Activated CD4-positive, alpha-beta T cell treated with anti-CD3 and anti-CD28 coated beads, Interleukin-2, amount 10 ng/mL, durations not matched to agents 7 days and 5 days (primary cell): ENCODE measurements at regions not wholly inside any gene's neighbourhood (a gene's known extent, or its start where the extent isn't known, plus 50 kb on each side); places are given as distances from the start of the nearest gene placed in this dataset.

Experiments
- CTCF ChIA-PET: fragments of 350-600 bp; sonication (Branson Sonifier 250); formaldehyde crosslinking; loops from one replicate; lab custom pipeline; 2021; ENCODE audit warnings: antibody characterized with exemption; lab: Charles Lee
- POLR2A ChIA-PET: fragments of 350-600 bp; sonication (Branson Sonifier 250); formaldehyde crosslinking; loops from one replicate; lab custom pipeline; 2021; ENCODE audit warnings: antibody characterized with exemption; lab: Charles Lee
- DNase-seq: peaks from one replicate; pipeline ENCODE4 v3.0.0-alpha.2; 2020
- H3K27ac Mint-ChIP-seq: one replicate; pipeline ENCODE4 v1.8.0; 2021; ENCODE audit warnings: mild to moderate bottlenecking, moderate library complexity, mixed read lengths
- H3K27me3 Mint-ChIP-seq: one replicate; pipeline ENCODE4 v1.8.0; 2021; ENCODE audit warnings: mixed read lengths
- H3K36me3 Mint-ChIP-seq: one replicate; pipeline ENCODE4 v1.8.0; 2021; ENCODE audit warnings: low read depth, mixed read lengths
- H3K4me1 Mint-ChIP-seq: one replicate; pipeline ENCODE4 v1.8.0; 2021; ENCODE audit warnings: mixed read lengths
- H3K4me3 Mint-ChIP-seq: one replicate; pipeline ENCODE4 v1.8.0; 2021; ENCODE audit warnings: mild to moderate bottlenecking, moderate library complexity, mixed read lengths
- H3K9me3 Mint-ChIP-seq: one replicate; pipeline ENCODE4 v1.8.0; 2021; ENCODE audit warnings: mixed read lengths

GRCh38 chr17:79339321-79339720 lies 264.7 kb downstream of the ENGASE start:
- ChIA-PET CTCF (no interaction called here), POLR2A (no interaction called here)
- no peak for DNase-seq
- Mint-ChIP-seq H3K4me3 (no peak overlapping the region), H3K9me3 (no peaks in the 10 kb centered on the region), H3K27me3 (peaks cover 2% of the 10 kb centered on the region), H3K36me3 (no peaks in the 10 kb centered on the region), H3K4me1 (no peaks in the 10 kb centered on the region), H3K27ac (no peak overlapping the region)

DNA sequence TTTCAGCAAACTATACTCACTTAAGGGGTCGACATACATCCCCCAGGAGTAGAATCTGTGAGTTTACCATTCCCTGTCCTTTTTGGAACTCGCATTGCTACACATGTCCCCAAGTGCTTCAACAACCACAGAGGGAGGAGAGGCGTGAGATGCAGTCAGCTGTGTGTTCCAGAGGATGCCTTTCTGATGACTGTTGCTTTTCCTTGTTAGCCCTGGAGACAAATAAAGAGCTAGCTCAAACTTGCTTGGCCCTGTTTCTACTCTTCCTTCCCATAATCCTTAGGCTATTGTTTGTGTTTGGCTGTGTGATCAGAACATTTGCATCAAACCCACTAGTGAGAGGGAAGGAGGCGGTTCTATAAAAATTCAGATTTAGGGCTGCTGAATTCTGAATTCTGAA lies 264.0 kb downstream of the ENGASE start:
- no peak overlapping the region for H3K27ac Mint-ChIP-seq
- no peaks in the 10 kb centered on the region for H3K36me3 Mint-ChIP-seq
- no peaks in the 10 kb centered on the region for H3K9me3 Mint-ChIP-seq
- POLR2A ChIA-PET, result no interaction called here
- DNase-seq, result no peak
- peaks cover 2% of the 10 kb centered on the region for H3K27me3 Mint-ChIP-seq
- H3K4me1 Mint-ChIP-seq, result no peaks in the 10 kb centered on the region
- CTCF ChIA-PET, result no interaction called here
- no peak overlapping the region for H3K4me3 Mint-ChIP-seq

GRCh38 chr17:79338152-79338551 lies 263.5 kb downstream of the ENGASE start:
- CTCF ChIA-PET, result no interaction called here

GRCh38 chr17:79337053-79337452 lies 262.4 kb downstream of the ENGASE start:
- no peaks in the 10 kb centered on the region for H3K9me3 Mint-ChIP-seq
- no peak for DNase-seq
- no peaks in the 10 kb centered on the region for H3K4me1 Mint-ChIP-seq
- H3K4me3 Mint-ChIP-seq, result no peak overlapping the region
- H3K36me3 Mint-ChIP-seq, result no peaks in the 10 kb centered on the region
- no peak overlapping the region for H3K27ac Mint-ChIP-seq
- ChIA-PET CTCF (no interaction called here), POLR2A (no interaction called here)
- peaks cover 7% of the 10 kb centered on the region for H3K27me3 Mint-ChIP-seq

More at GRCh38 chr17:79338152-79338551, 263.5 kb downstream of the ENGASE start:
- peaks cover 2% of the 10 kb centered on the region for H3K27me3 Mint-ChIP-seq
- no peak for DNase-seq
- H3K4me1 Mint-ChIP-seq, result no peaks in the 10 kb centered on the region
- no peaks in the 10 kb centered on the region for H3K9me3 Mint-ChIP-seq
- H3K4me3 Mint-ChIP-seq, result no peak overlapping the region
- H3K27ac Mint-ChIP-seq, result no peak overlapping the region
- H3K36me3 Mint-ChIP-seq, result no peaks in the 10 kb centered on the region
- POLR2A ChIA-PET, result no interaction called here

DNA sequence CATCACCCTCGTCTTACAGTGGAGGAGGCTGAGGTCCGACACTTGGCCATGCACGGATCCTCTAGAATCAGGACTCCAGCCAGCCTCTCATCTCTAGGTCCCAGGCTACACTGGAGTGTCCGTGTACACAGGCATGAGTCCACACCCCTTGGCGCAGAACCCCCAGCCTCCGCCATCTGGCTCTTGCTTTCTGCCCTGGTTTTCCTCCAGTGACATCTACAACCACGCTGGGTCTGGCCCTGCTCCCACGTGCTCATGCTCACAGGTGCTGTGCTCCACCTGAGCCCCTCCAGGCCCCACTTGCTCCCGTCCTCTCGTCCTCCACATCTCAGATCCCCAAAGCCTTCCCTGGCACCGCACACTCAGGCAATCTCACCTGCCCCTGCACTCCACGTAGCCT lies 260.8 kb downstream of the ENGASE start:
- Mint-ChIP-seq H3K4me3 (no peak overlapping the region), H3K27me3 (peaks cover 6% of the 10 kb centered on the region), H3K36me3 (no peaks in the 10 kb centered on the region), H3K27ac (no peak overlapping the region), H3K4me1 (no peaks in the 10 kb centered on the region), H3K9me3 (no peaks in the 10 kb centered on the region)
- no peak for DNase-seq
- ChIA-PET POLR2A (no interaction called here), CTCF (interaction anchor here (0.6 kb wide), 1 partner anchor 13 kb away, joined by 3 read pairs; no protein-coding TSS in a partner anchor)

GRCh38 chr17:79332011-79332554 lies 257.5 kb downstream of the ENGASE start:
- peaks cover 4% of the 10 kb centered on the region for H3K27me3 Mint-ChIP-seq
- H3K4me3 Mint-ChIP-seq, result no peak overlapping the region

GRCh38 chr17:79331492-79331891 lies 256.9 kb downstream of the ENGASE start:
- no peak overlapping the region for H3K27ac Mint-ChIP-seq
- H3K4me3 Mint-ChIP-seq, result no peak overlapping the region
- H3K4me1 Mint-ChIP-seq, result no peaks in the 10 kb centered on the region
- H3K27me3 Mint-ChIP-seq, result peaks cover 4% of the 10 kb centered on the region
- DNase-seq, result no peak
- POLR2A ChIA-PET, result no interaction called here
- H3K36me3 Mint-ChIP-seq, result no peaks in the 10 kb centered on the region
- no peaks in the 10 kb centered on the region for H3K9me3 Mint-ChIP-seq
- CTCF ChIA-PET, result no interaction called here

More at GRCh38 chr17:79332011-79332554, 257.5 kb downstream of the ENGASE start:
- H3K27ac Mint-ChIP-seq, result no peak overlapping the region
- POLR2A ChIA-PET, result no interaction called here
- H3K36me3 Mint-ChIP-seq, result no peaks in the 10 kb centered on the region
- no peaks in the 10 kb centered on the region for H3K9me3 Mint-ChIP-seq
- DNase-seq, result no peak
- CTCF ChIA-PET, result no interaction called here
- no peaks in the 10 kb centered on the region for H3K4me1 Mint-ChIP-seq

GRCh38 chr17:79330696-79331095 lies 256.1 kb downstream of the ENGASE start:
- H3K36me3 Mint-ChIP-seq, result no peaks in the 10 kb centered on the region
- H3K27me3 Mint-ChIP-seq, result peaks cover 4% of the 10 kb centered on the region
- ChIA-PET POLR2A (no interaction called here), CTCF (no interaction called here)
- H3K27ac Mint-ChIP-seq, result no peak overlapping the region
- no peak overlapping the region for H3K4me3 Mint-ChIP-seq
- no peak for DNase-seq
- H3K9me3 Mint-ChIP-seq, result no peaks in the 10 kb centered on the region
- no peaks in the 10 kb centered on the region for H3K4me1 Mint-ChIP-seq

DNA sequence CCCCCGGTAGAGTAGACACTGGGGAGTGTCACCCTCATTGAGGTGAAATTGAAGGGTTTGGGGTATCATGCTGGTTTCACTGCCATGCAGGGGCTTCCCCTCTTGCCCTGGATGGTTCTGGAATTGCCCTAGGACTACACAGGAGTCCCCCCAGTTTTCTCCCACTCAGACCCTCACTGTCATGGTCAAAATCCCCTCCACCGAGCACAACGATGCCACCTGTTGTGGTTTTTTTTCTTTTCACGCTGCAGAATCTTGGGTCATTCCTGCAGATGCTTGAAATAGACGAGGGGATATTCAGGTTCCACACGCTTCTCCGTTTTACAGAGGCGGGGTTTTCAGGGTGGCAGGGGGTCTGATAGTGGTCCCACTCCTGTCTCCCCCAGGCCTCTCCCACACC lies 255.6 kb downstream of the ENGASE start:
- ChIA-PET POLR2A (no interaction called here), CTCF (no interaction called here)
- DNase-seq, result no peak
- Mint-ChIP-seq H3K36me3 (no peaks in the 10 kb centered on the region), H3K4me1 (no peaks in the 10 kb centered on the region), H3K27ac (no peak overlapping the region), H3K9me3 (no peaks in the 10 kb centered on the region), H3K27me3 (peaks cover 4% of the 10 kb centered on the region), H3K4me3 (no peak overlapping the region)

- Mint-ChIP-seq H3K27me3 (no peaks in the 10 kb centered on the region), H3K4me3 (no peak overlapping the region), H3K27ac (no peak overlapping the region), H3K36me3 (no peaks in the 10 kb centered on the region), H3K9me3 (no peaks in the 10 kb centered on the region), H3K4me1 (no peaks in the 10 kb centered on the region)
- CTCF ChIA-PET, result no interaction called here
- DNase-seq, result no peak
- POLR2A ChIA-PET, result no interaction called here
Observed at GRCh38 chr17:79326814-79327213, 252.2 kb downstream of the ENGASE start.

DNA sequence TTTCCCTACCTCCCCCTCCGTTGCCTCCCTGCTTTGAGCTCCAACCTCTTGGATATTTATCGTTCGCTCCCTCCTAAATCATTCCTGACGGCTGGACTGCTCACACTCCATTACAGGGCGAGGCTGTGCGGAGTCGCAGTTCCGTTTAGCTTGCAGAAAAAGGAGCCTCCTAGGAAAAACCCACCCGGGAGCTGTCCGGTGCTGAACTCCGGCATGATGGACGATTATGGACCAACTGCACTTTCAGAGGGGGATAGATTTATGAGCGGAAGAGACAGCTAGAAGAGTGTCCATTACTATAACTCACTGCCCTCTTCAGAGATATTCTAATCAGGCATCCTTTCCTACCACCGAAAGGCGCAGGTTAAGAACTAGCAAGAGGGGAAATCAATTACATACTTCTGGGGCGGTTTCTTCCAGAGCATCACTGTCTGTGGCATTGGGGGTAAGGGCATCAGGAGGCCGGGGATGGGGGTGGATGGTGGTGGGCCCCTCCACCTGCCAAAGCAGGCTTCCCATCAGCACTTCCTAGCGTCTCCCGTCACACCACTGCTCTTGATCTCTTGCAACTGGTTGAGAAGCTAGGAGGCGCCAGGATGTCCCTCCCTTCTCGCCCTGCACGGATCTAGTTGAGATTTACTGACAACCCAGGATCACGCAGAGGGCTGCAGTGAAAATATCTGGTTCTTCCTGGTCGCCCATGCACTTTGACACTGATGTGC lies 251.2 kb downstream of the ENGASE start:
- no peak for DNase-seq
- Mint-ChIP-seq H3K4me1 (no peaks in the 10 kb centered on the region), H3K4me3 (no peak overlapping the region), H3K36me3 (no peaks in the 10 kb centered on the region), H3K27ac (no peak overlapping the region), H3K27me3 (no peaks in the 10 kb centered on the region), H3K9me3 (no peaks in the 10 kb centered on the region)
- POLR2A ChIA-PET, result no interaction called here
- CTCF ChIA-PET, result no interaction called here

- H3K27me3 Mint-ChIP-seq, result no peaks in the 10 kb centered on the region
- POLR2A ChIA-PET, result no interaction called here
- H3K4me3 Mint-ChIP-seq, result no peak overlapping the region
- CTCF ChIA-PET, result no interaction called here
- H3K36me3 Mint-ChIP-seq, result no peaks in the 10 kb centered on the region
- H3K9me3 Mint-ChIP-seq, result no peaks in the 10 kb centered on the region
- no peak overlapping the region for H3K27ac Mint-ChIP-seq
- no peaks in the 10 kb centered on the region for H3K4me1 Mint-ChIP-seq
- DNase-seq, result no peak
Observed at GRCh38 chr17:79324194-79324593, 249.6 kb downstream of the ENGASE start.

DNA sequence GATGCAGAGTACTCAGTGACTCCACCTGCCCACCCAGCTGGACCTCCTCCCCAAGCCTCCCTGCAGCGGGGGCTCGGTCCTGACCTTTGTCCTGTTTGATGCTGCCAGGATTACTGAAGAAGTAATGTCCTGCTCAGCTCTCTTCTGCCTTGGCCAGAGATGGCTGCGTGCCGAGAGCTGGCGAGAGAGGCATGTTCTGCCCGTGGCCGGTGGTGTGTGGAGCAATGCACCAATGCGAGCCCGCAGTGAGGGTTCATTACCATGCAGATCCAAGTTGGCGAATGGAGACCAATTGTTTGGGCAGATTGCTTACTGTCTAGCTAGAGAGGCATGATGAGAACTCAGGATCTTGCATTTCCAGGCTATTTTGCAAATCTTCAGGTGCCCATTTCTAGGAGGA lies 248.9 kb downstream of the ENGASE start:
- POLR2A ChIA-PET, result no interaction called here
- Mint-ChIP-seq H3K36me3 (no peaks in the 10 kb centered on the region), H3K27ac (no peak overlapping the region), H3K4me1 (no peaks in the 10 kb centered on the region), H3K4me3 (no peak overlapping the region), H3K27me3 (no peaks in the 10 kb centered on the region), H3K9me3 (no peaks in the 10 kb centered on the region)
- no peak for DNase-seq
- CTCF ChIA-PET, result no interaction called here
